ENCODE measurements at regions not wholly inside any gene's neighbourhood (a gene's known extent, or its start where the extent isn't known, plus 50 kb on each side); places are given as distances from the start of the nearest gene placed in this dataset.

DNA sequence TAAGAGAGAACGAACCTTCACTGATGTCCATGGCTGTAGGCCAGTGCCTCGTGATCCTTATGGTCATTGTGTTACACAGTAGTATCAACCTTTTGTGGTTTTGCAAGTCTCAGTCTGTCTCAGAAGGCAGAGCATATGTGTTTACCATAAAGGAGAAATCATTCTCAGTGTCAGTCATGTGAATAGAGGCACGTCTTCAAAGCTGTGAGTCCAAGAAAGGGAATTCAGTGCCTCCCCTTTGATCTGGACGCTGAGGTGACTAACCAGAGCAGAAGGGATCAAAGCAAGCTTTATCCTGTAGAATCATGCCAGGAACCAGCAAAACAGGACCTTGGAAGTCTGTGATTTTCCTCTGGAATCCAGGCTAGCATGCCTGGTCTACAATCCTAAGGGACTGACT lies 433.9 kb downstream of the DNAH5 start:
- TF ChIP-seq, protein P1, sequence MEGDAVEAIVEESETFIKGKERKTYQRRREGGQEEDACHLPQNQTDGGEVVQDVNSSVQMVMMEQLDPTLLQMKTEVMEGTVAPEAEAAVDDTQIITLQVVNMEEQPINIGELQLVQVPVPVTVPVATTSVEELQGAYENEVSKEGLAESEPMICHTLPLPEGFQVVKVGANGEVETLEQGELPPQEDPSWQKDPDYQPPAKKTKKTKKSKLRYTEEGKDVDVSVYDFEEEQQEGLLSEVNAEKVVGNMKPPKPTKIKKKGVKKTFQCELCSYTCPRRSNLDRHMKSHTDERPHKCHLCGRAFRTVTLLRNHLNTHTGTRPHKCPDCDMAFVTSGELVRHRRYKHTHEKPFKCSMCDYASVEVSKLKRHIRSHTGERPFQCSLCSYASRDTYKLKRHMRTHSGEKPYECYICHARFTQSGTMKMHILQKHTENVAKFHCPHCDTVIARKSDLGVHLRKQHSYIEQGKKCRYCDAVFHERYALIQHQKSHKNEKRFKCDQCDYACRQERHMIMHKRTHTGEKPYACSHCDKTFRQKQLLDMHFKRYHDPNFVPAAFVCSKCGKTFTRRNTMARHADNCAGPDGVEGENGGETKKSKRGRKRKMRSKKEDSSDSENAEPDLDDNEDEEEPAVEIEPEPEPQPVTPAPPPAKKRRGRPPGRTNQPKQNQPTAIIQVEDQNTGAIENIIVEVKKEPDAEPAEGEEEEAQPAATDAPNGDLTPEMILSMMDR (IDR thresholded peaks at IDR 0.05; ENCODE audit: low read depth, low read length): no peak
- no peak for TF ChIP-seq POLR2A (IDR thresholded peaks at IDR 0.05; ENCODE audit: extremely low read depth, insufficient read length)
- no peak for TF ChIP-seq MAX (IDR thresholded peaks at IDR 0.05; ENCODE audit: low read depth, low read length)
